GM21526 (cell line): ENCODE measurements at regions not wholly inside any gene's neighbourhood (a gene's known extent, or its start where the extent isn't known, plus 50 kb on each side); places are given as distances from the start of the nearest gene placed in this dataset.

Experiments
- ATAC-seq: cut with Tn5 transposase; IDR thresholded peaks from one replicate; pipeline ENCODE4 v1.9.1; 2021; ENCODE audit warnings: moderate library complexity; ENCODE audit not compliant: unreplicated experiment, low FRiP score

DNA sequence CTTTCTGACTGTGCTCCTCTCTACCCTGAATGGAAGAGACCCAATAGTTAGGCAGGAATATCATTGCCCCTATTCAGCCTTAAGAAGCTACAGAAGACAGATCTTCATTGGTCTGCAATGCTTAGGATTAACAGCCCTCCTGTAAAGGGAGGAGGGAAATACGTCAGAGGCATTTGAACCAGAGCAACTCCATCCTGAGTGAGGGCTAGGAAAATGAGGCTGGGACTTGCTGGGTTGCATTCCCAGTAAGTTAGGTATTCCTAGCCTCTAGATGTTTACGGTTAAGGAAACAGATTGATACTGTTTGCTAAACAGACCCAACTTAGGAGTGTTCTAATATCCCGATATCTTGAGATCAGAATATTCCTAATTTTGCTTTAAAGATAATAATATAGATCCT lies 63.5 kb downstream of the PCDH18 start:
- no peak for ATAC-seq

DNA sequence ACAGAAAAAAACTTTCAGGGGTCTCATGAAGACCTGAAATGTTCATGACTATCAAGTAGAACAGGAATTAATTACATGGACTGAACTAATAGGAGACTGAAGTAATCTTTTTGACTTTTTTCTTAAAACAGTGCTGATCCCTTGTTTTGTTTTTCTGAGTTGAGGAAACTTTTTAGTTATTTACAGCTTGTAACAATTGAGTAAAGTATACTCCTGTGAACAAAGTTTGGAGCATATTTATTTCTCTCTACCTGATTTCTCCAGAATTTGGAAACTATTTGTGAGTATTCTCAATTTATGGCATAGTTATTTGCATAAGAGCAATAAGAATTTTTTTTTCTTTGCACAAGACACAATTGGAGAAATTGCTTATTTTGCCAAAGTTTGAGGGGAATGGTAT lies 64.8 kb downstream of the PCDH18 start:
- no peak for ATAC-seq

DNA sequence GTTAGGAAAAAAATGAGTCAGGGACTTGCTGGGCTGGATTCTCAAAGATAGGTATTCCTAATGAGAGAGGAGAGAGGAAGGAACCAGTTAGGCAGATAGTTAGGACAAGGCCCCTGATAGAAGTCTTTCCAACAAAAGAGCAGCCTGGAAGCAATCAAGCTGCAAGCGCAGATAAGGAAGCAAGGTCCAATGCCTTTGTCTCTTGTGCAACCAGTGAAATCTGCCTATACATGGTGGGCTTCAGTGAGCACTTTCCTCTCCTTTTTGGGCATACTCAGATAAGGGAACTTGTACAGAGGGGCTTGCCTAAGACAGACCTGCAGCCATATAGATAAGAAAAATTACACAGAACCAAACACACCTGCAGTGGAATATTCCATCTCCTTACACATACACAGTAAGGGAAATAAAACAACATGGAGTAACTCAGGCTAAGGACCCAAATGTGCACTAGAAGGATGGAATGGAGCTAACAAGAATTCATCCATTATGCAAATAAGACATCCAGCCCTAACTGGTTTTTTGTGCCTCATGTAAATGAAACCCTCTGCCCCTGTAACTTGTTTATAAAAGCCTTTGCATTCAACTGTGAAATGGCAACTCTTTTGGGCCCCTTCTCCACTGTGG lies 68.8 kb downstream of the PCDH18 start:
- ATAC-seq: no peak

DNA sequence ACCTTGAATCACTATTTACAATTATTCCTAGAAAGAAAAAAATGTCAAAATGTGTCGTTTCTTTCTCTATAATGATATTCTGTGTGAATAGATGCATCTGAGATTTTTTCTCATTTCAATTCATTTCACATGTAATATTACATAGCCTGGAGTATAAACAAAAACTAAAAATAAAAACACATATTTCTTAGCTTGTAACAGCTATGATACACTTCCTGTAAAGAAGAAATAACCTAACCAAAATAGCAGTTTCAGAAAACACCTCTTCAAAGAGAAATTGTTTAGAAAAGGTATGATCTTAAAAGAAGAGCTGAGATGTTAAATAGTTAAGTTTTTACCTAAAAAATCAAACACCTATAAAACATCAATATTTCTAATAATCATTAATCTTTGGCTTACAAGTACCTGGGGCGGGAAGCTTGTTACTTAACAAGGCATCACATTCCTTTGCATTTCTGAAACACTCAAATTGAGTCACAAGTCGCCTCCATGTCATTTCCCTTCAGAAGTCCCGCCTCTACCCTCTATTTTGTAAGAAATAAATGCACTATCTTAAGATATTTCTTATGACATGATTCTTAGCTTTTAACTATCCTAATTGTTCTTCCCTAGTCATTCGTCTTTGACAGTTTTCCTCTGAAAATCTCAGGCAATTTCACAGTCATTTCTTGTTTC lies 76.5 kb downstream of the PCDH18 start:
- ATAC-seq: no peak

DNA sequence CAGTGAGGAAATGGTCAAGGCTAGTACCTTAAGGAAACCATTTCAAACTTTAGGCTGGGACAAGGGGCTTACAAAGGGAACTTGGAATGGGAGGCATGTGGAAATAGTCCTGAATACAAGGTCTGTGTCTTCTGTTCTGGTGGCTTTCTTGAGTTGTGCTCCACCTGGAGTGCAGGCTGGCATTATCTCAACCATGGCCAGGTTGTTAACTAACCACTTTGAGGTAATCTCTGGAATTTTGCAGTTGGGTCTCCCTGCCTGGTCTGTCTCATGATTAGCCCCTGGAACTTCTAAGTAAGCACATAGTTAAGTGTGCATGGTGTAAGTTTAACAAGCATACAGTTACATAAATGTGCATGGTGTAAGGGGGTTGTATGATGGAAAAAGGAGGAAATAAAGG lies 77.5 kb downstream of the PCDH18 start:
- no peak for ATAC-seq

DNA sequence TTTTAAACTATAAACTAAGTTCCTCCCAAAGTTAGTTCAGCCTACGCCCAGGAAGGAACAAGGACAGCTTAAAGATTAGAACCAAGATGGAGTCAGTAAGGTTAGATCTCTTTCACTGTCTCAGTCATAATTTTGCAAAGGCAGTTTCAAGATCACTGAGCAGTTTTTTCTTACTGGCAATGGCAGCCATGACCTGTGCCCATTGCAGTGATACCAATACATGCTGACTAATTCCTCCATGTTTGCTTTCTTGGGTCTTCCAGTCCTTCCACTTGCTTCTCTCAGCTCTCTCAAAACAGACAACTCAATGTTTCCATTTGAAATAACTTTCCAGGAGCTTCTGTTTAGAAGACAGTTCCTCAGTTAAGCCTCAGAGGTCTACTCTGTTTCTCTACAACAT lies 79.5 kb downstream of the PCDH18 start:
- no peak for ATAC-seq

DNA sequence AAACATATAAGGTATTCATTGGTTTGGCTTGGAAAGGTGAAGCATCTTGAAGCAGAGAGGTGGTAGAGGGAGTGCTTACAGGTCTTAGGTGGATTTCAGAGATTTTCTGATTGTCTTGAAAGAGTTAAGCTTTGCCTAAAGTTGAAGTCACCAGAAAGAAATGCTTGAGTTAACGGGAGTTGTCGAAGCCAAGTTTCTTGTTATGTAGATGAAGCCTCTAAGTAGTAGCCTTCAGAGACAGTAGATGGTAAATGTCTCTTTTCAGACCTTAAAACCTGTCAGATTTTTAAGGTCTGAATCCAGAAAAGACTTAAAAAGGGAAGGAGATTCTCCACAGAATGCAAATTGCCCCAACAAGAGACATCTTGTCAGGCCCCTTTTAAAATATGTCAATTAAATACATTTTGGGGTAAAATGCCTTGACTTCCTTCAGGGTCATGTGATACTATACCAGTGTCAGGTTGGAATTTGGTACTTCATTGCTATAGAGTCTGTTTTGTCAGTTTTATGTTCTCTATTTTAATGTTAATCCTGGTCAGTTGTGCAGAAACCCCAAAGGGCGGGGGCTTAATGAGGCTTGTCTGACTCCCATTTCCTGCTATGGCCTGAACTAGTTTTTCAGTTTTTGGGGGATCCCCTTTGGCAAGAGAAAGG lies 81.0 kb downstream of the PCDH18 start:
- no peak for ATAC-seq

DNA sequence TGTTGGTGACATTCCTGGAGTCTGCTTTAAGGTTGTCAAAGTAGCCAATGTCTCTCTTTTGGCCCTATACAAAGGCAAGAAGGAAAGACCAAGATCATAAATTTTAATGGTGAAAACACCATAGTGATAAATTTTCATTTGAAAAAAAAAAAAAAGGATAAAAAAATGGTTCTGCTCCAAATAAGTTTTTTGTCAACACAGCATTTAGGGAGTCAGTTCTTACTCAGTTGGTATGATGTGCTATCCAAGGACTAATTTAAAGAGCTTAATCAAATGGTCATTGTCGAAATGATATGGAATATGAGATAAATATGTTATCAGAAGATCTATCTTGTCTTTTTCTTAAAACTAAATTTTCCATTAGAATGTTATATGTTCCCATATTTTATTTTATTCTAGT lies 83.9 kb downstream of the PCDH18 start:
- ATAC-seq: no peak

DNA sequence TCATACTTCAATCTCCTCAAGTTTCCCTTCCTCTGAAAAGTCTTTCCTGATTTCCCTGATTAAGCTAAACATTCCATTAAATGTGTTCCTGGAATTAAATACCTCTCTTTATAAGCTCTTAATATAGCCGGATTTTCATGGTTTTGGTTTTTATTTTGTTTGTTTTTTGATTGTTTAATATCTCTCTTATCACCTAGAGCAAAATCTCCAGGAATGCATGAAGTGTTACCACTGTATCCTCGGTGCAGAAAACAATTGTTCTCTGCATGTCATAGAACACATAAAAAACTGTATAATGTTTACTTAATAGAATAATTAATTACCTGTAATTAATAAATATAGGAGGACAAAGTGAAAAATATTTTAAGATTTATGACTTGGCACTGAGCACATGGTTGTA lies 86.2 kb downstream of the PCDH18 start:
- ATAC-seq: no peak

DNA sequence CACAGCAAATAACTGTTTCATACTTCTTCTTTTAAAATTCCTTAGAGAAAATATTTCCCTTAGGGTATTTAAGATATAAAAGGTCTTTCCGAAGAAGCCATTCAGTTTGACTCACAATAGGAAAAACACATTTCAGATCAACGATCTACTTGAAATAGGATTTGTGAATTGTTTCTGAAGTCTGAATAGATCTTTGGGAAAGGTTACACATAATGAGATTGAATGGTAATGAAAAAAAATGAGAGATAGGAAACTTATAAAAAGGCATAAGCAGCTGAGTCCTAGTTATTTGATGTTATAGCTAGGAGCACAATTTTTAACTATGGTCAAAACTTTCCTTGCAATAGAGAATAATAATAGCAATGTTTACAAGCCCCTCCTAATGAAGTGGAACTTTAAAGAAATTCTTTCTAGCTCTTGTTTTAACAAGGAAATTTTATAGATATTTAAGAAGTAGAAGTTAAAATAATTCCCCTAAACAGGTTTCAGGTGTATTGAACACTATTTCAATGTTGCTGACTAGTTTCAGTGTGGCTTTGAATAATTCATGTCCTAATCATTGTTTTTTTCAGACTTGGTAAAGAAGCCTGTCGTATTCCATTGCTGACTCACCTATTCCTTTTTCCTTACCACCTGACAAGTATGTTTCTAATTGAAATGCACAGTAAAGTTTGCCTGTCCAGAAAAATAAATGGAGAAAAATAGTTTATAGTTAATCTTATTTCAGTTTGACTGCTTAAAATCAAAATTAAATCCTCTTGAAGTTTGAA lies 89.1 kb downstream of the PCDH18 start:
- ATAC-seq: no peak

DNA sequence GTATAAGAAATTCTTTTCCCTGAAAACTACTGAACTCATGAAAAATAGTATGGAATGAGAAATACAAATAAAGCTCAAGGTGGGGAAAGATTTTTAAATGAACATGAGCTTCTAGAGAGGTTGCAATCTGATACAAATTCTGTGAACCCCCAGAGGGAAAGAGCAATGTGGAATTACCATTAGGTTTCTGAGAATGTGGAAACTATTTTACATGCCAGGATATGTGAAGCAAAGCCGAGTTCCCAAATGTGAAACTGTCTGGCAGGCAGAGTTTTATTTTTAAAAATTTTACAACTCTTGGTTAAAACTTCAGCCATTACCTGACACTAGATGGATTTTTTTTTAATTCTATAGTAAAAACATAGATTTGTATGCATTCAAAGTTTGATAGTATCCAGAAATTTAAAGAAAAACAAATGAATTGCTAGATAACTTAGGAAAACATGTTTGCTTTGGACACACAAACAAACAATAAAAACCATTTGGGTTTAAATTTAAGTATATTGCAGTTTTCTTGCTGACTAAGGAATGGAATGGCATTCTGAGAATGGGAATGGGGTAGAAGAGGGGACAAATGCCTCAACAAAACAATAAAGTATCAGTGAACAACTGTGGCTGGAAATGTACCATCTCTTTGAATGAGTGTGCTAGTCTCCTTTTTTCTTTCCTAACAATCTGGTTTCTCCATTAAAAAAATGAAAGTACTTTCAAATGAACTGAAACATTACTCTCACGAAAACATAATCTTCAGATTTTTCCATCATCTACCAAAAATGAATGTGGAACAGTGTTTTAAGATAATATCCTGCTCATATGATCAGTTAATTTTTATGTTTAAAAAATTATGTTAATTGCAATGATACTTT lies 99.6 kb downstream of the PCDH18 start:
- no peak for ATAC-seq

DNA sequence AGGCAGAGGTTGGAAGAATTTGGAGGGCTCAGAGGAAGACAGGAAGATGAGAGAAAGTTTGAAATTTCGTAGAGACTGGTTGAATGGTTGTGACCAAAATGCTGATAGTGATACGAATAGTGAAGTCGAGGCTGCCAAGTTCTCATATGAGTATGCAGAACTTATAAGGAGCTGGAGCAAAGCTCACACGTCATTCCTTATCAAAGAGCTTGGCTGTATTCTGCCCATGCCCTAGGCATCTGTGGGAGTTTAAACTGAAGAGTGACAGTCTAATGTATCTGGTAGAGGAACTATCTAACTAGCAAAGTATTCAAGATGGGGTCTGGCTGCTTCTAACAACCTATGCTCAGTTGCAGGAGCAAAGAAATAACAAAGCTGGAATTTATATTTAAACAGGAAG lies 102.1 kb downstream of the PCDH18 start:
- ATAC-seq: no peak

DNA sequence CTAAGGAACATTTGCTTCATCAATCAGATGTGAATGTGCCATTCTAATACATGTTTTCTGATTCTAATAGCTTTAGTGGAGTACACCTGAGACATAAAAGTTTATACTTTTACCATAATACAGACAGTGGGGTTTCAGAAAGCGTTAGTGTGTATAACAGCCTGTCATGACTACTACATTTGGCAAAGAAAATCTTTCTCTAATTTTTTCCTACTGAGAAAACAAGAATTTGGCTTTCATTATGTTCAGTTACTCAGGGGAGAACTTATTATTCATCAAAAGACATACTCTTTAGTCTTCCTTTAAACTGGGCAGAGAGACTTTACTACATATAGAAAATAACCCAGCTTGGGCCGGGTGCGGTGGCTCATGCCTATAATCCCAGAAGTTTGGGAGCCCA lies 104.9 kb downstream of the PCDH18 start:
- ATAC-seq: no peak

DNA sequence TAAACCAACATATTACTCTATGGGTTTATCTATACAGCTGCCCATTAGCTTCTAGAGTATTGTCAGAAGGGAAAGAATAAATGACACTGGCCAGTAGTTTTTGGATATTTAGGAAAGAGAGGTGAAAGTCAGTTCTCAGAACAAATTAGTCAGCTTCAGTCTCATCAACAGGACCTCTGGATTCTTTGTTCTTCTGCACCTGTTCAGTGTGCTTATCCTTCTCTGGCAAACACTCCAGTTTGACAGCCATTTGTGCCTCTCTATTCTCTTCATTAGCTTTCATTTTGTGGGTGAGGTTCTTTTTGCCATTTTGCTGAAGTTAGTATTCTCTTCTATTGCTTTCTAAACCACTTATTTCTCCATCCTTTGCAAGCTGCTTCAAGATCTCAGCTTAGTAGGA lies 107.0 kb downstream of the PCDH18 start:
- ATAC-seq: no peak

DNA sequence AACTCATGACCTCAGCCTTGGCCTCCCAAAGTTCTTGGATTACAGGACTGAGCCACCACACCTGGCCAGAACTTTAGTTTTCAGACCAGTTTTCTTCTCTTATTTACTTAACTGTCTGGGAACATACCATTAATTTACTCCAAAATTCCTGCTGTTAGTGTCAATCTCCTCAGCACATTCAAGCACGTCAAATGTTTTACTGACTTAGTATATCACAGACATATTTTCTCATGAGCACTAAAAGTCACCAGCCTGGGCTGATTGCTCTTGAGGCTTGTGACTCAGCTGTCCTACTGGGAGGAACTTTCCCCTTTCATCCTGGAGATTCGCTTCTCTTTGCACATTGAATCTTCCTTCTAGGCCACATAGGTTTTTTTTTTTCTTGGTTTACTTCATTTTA lies 109.6 kb downstream of the PCDH18 start:
- ATAC-seq: no peak

DNA sequence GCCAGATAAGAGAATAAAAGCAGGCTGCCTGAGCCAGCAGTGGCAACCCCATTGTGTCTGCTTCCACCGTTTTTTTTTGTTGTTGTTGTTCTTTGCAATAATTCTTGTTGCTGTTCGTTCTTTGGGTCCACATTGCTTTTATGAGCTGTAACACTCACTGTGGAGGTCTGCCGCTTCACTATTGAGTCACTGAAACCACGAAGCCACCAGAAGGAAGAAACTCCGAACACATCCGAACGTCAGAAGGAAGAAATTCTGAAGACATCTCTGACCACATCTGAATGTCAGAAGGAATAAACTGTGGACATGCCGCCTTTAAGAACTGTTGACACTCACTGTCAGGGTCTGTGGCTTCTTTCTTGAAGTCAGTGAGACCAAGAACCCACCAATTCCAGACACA lies 110.5 kb downstream of the PCDH18 start:
- no peak for ATAC-seq

DNA sequence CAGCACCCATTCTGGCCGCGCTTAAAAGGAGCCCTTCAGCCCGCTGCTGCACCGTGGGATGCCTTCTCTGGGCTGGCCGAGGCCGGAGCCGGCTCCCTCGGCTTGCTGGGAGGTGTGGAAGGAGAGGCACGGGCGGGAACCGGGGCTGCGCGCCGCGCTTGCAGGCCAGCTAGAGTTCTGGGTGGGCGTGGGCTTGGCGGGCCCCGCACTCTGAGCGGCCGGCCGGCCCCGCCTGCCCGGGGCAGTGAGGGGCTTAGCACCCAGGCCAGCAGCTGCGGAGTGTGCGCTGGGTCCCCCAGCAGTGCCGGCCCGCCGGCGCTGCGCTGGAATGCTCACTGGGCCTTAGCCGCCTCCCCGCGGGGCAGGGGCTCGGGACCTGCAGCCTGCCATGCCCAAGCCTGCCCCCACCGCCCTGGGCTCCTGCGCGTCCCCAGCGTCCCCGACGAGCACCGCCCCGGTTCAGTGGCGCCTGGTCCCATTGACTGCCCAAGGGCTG lies 111.3 kb downstream of the PCDH18 start:
- ATAC-seq: no peak

DNA sequence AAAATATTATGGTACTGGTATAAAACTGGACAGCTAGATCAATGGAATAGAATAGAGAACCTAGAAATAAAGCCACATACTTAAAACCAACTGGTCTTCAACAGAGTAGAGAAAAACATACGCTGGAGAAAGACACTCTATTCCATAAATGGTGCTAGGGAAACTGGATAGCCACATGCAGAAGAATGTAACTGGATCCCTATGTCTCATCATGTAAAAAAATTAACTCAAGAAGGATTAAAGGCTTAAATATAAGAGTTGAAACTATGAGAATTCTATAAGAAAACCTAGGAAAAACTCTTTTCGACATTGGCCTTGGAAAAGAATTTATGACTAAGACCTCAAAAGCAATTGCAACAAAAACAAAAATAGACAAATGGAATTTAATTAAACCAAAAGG lies 114.6 kb downstream of the PCDH18 start:
- no peak for ATAC-seq

DNA sequence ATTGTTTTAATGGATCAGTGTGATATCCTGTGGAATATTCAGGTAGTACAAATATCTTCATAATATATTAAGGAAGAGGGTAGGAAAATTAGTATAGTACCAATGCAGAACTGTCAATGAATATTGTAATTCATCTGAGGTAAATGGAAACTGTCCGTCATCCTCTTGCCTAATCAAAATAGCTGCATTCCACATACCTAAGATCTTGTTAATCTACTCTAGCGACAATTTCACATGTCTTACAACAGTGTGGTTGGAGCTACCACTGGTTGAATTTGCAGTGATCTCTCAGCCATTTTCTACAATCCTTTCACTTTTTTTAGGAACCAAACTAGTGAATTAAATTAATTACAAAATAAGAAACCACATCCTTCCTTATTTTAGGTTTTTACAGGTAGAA lies 117.5 kb downstream of the PCDH18 start:
- no peak for ATAC-seq

DNA sequence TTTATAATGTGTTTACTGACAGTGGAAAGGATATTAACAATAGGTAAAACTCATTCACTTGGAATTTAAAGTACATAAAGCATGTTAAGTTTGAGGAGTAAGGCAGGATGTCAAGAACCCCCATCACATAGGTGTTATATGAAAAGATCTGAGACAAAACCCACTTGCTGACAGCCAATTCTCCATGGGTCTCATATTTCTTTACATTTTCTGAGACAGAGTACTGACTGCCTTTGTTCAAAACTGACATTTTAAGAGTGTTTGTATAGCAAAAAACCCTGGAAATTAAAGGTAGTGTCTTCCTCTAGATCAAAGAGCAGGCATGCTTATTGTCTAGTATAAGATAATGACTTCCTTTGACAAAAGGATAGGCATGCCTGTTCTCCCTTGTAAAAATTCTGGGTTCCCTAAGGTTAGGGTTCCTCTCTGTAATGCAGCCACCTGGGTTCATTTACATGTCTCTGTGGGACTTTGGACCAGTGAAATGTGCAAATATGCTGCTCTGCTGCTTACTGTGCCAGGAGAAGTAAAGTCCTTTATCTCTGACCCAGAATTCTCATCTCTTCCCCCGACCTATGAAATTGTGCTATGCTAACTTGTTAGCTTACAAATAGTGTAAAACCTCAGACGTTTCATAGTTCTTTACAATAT lies 123.6 kb downstream of the PCDH18 start:
- no peak for ATAC-seq
